Esophagus muscularis mucosa (tissue), 4 donors: ENCODE measurements at regions not wholly inside any gene's neighbourhood (a gene's known extent, or its start where the extent isn't known, plus 50 kb on each side); places are given as distances from the start of the nearest gene placed in this dataset.

Source experiments
- EP300 ChIP-seq: sonication (generic); formaldehyde crosslinking; IDR thresholded peaks from one replicate; pipeline ENCODE4 v1.6.1; 2017; ENCODE audit warnings: antibody characterized with exemption
- POLR2A ChIP-seq: fragments of 450-650 bp; IDR thresholded peaks from one replicate; pipeline ENCODE4 v1.6.1; 2017; ENCODE audit warnings: antibody characterized with exemption, moderate library complexity, mild to moderate bottlenecking, low read depth
- TF ChIP-seq, protein P1 (sequence below), 3 experiments: fragments of 200-600 bp in 2 of 3; fragments of 450-650 bp in 1 of 3; sonication (generic) in 2 of 3; IDR thresholded peaks; one replicate each; pipeline ENCODE4 v1.5.1; 2017 to 2019; ENCODE audit warnings: antibody characterized with exemption in 3 of 3, mild to moderate bottlenecking in 2 of 3, moderate library complexity in 1 of 3

DNA sequence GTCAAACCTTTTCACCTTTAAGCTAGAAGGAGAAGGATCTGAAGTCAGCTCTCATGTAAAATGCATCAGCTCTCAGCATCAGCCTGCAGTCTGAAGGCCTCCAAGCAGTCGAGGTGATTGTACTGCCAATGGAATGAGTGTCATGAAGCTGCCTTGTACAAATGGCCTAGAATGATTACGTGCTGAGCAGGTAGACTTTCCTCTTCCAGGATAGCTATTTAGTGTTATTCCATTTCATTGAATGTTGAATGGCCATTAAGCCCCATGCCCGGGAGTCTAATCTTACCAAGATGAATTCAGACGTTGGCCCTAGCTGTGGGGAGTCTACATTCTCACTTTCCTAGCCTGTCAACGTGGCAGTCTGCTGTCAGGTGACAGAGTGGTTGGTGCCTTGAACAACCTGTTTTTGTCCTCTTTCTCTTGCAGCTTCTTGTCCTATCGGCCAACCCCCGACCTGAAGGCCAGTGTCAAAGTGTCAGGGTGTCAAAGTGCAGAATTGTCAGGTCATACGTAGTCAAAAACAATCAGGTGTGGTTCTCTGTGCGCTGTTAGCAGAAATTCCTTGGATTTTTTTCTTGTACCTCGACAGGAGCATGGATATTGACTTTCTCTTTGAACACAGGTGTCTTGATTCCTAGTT, 95.2 kb upstream of the TIAM2 start:
- TF ChIP-seq, protein P1, sequence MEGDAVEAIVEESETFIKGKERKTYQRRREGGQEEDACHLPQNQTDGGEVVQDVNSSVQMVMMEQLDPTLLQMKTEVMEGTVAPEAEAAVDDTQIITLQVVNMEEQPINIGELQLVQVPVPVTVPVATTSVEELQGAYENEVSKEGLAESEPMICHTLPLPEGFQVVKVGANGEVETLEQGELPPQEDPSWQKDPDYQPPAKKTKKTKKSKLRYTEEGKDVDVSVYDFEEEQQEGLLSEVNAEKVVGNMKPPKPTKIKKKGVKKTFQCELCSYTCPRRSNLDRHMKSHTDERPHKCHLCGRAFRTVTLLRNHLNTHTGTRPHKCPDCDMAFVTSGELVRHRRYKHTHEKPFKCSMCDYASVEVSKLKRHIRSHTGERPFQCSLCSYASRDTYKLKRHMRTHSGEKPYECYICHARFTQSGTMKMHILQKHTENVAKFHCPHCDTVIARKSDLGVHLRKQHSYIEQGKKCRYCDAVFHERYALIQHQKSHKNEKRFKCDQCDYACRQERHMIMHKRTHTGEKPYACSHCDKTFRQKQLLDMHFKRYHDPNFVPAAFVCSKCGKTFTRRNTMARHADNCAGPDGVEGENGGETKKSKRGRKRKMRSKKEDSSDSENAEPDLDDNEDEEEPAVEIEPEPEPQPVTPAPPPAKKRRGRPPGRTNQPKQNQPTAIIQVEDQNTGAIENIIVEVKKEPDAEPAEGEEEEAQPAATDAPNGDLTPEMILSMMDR (IDR thresholded peaks at IDR 0.05), result no peak
- TF ChIP-seq EP300, result no peak
- no peak for TF ChIP-seq POLR2A
